ENCODE measurements at regions not wholly inside any gene's neighbourhood (a gene's known extent, or its start where the extent isn't known, plus 50 kb on each side); places are given as distances from the start of the nearest gene placed in this dataset.

- H3K4me3 ChIP-seq (ENCODE audit: low read depth, low read length), result no peak overlapping the region
- TF ChIP-seq CTCF (IDR thresholded peaks at IDR 0.05; ENCODE audit: insufficient read depth, low read length, poor library complexity, severe bottlenecking), result no peak
- no peaks in the 10 kb centered on the region for H3K36me3 ChIP-seq (ENCODE audit: control insufficient read depth, insufficient read depth, low read length)
- H3K27me3 ChIP-seq (ENCODE audit: control insufficient read depth, insufficient read depth, low read length), result peaks cover 7% of the 10 kb centered on the region
- DNase-seq (ENCODE audit: low read depth), result no peak
Measured at GRCh38 chr3:13245615-13245978, 172.4 kb upstream of the IQSEC1 start.

DNA sequence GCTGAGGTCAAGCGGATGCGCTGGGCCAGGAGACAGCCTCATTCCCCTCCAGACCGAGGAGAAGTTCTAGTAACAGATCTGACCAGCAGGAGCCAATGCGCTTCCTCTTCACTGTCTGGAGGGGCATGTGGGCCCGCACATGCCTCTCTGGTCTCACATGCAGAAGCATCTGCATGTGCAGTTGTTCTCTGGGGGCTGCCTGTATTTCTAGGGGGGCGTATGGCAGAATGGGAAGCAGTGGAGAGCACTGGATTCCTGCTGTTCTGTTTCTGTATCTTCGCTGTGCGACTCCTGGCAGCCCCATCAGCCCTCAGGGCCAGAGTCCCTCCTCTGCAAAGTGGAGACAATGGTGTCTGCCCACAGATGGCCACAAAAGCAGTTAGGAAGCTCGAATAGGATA is 170.4 kb upstream of the IQSEC1 start:
- DNase-seq (ENCODE audit: low read depth), result no peak
- H3K4me3 ChIP-seq (ENCODE audit: low read depth, low read length), result no peak overlapping the region
- H3K36me3 ChIP-seq (ENCODE audit: control insufficient read depth, insufficient read depth, low read length), result no peaks in the 10 kb centered on the region
- TF ChIP-seq CTCF (IDR thresholded peaks at IDR 0.05; ENCODE audit: insufficient read depth, low read length, poor library complexity, severe bottlenecking), result no peak
- H3K27me3 ChIP-seq (ENCODE audit: control insufficient read depth, insufficient read depth, low read length), result peaks cover 2% of the 10 kb centered on the region

GRCh38 chr3:13242364-13242737 is 169.1 kb upstream of the IQSEC1 start:
- peaks cover 2% of the 10 kb centered on the region for H3K27me3 ChIP-seq (ENCODE audit: control insufficient read depth, insufficient read depth, low read length)
- no peaks in the 10 kb centered on the region for H3K36me3 ChIP-seq (ENCODE audit: control insufficient read depth, insufficient read depth, low read length)
- no peak overlapping the region for H3K4me3 ChIP-seq (ENCODE audit: low read depth, low read length)
- no peak for DNase-seq (ENCODE audit: low read depth)
- TF ChIP-seq CTCF (IDR thresholded peaks at IDR 0.05; ENCODE audit: insufficient read depth, low read length, poor library complexity, severe bottlenecking), result no peak

- no peak for TF ChIP-seq CTCF (IDR thresholded peaks at IDR 0.05; ENCODE audit: insufficient read depth, low read length, poor library complexity, severe bottlenecking)
- no peaks in the 10 kb centered on the region for H3K36me3 ChIP-seq (ENCODE audit: control insufficient read depth, insufficient read depth, low read length)
- H3K4me3 ChIP-seq (ENCODE audit: low read depth, low read length), result no peak overlapping the region
- peaks cover 2% of the 10 kb centered on the region for H3K27me3 ChIP-seq (ENCODE audit: control insufficient read depth, insufficient read depth, low read length)
- no peak for DNase-seq (ENCODE audit: low read depth)
Measured at GRCh38 chr3:13241621-13242363, 168.6 kb upstream of the IQSEC1 start.

GRCh38 chr3:13240928-13241618 is 167.8 kb upstream of the IQSEC1 start:
- TF ChIP-seq CTCF (IDR thresholded peaks at IDR 0.05; ENCODE audit: insufficient read depth, low read length, poor library complexity, severe bottlenecking), result no peak
- no peak for DNase-seq (ENCODE audit: low read depth)

GRCh38 chr3:13239467-13239760 is 166.2 kb upstream of the IQSEC1 start:
- no peaks in the 10 kb centered on the region for H3K36me3 ChIP-seq (ENCODE audit: control insufficient read depth, insufficient read depth, low read length)
- H3K27me3 ChIP-seq (ENCODE audit: control insufficient read depth, insufficient read depth, low read length), result peaks cover 2% of the 10 kb centered on the region
- DNase-seq (ENCODE audit: low read depth), result no peak
- no peak for TF ChIP-seq CTCF (IDR thresholded peaks at IDR 0.05; ENCODE audit: insufficient read depth, low read length, poor library complexity, severe bottlenecking)
- no peak overlapping the region for H3K4me3 ChIP-seq (ENCODE audit: low read depth, low read length)

More at GRCh38 chr3:13240928-13241618, 167.8 kb upstream of the IQSEC1 start:
- no peak overlapping the region for H3K4me3 ChIP-seq (ENCODE audit: low read depth, low read length)
- H3K36me3 ChIP-seq (ENCODE audit: control insufficient read depth, insufficient read depth, low read length), result no peaks in the 10 kb centered on the region
- peaks cover 2% of the 10 kb centered on the region for H3K27me3 ChIP-seq (ENCODE audit: control insufficient read depth, insufficient read depth, low read length)
